GM12875 (cell line): ENCODE measurements at regions not wholly inside any gene's neighbourhood (a gene's known extent, or its start where the extent isn't known, plus 50 kb on each side); places are given as distances from the start of the nearest gene placed in this dataset.

ENCODE experiments used
- H3K4me3 ChIP-seq: one replicate; pipeline ENCODE4 v1.5.1; 2011; ENCODE audit warnings: low read depth, low read length, control low read depth
- TF ChIP-seq, protein P1 (sequence below): IDR thresholded peaks from 2 replicates; pipeline ENCODE4 v1.5.1; 2011; ENCODE audit warnings: low read depth, mild to moderate bottlenecking, control low read depth, inconsistent platforms, low read length, moderate library complexity, borderline replicate concordance; ENCODE audit not compliant: insufficient read depth

DNA sequence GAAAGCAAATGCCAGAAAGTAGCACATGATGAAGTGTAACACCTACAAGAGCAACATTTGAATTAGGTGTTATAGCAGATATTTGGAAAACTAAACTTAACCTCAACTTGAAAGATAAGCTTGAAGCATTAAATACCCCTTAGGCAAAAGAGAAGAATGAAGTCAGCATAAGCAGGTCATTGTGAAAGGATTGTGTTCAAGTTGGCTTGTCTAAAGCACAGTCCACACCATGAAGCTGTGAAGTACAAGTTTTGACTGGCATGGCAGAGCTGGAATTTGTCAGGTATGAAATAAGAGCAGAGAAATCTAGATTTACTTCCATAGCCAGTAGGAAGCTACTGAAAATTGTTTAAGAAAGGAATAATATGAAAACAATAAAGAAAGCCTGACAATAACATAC is 480.3 kb upstream of the POT1 start:
- no peak overlapping the region for H3K4me3 ChIP-seq
- TF ChIP-seq, protein P1, sequence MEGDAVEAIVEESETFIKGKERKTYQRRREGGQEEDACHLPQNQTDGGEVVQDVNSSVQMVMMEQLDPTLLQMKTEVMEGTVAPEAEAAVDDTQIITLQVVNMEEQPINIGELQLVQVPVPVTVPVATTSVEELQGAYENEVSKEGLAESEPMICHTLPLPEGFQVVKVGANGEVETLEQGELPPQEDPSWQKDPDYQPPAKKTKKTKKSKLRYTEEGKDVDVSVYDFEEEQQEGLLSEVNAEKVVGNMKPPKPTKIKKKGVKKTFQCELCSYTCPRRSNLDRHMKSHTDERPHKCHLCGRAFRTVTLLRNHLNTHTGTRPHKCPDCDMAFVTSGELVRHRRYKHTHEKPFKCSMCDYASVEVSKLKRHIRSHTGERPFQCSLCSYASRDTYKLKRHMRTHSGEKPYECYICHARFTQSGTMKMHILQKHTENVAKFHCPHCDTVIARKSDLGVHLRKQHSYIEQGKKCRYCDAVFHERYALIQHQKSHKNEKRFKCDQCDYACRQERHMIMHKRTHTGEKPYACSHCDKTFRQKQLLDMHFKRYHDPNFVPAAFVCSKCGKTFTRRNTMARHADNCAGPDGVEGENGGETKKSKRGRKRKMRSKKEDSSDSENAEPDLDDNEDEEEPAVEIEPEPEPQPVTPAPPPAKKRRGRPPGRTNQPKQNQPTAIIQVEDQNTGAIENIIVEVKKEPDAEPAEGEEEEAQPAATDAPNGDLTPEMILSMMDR, result no peak

DNA sequence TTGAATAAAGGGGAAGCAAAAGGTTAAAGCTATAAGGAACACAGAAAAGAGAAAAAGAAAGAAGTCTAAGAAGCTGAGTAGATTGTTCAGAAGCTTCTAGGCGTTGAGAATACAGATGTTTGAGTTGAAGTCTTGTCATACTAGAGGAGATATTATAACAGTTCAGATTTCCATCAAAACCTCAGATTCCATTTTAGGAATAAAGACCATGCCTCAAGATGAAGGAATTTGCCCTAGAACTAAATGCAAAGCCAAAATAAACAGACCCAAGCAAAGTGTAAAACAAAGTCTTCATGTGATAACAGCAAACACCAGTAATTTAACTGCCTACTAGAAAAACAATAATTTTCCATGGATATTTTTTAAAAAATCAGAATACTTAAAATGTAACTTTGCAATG is 476.5 kb upstream of the POT1 start:
- no peak overlapping the region for H3K4me3 ChIP-seq
- TF ChIP-seq, protein P1, result no peak

DNA sequence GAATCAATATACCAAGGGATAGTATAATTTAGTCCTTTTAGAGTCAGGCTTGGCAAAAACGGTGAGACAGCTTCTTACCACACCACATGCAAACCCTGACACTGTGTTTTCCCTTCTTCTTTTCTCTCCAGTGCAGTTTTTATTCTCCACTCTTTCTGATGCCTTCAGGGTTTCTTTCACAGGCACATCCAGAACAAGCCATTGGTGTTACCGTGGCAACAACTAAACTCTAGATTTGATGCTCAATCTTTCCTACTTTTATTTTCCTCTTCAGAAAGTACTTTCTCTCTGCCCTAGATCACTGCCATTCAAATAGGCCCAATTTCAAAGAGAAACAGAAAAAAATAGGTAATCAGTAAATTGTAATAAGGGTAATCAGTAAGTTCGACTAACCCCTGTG is 469.8 kb upstream of the POT1 start:
- no peak overlapping the region for H3K4me3 ChIP-seq
- TF ChIP-seq, protein P1, result no peak

DNA sequence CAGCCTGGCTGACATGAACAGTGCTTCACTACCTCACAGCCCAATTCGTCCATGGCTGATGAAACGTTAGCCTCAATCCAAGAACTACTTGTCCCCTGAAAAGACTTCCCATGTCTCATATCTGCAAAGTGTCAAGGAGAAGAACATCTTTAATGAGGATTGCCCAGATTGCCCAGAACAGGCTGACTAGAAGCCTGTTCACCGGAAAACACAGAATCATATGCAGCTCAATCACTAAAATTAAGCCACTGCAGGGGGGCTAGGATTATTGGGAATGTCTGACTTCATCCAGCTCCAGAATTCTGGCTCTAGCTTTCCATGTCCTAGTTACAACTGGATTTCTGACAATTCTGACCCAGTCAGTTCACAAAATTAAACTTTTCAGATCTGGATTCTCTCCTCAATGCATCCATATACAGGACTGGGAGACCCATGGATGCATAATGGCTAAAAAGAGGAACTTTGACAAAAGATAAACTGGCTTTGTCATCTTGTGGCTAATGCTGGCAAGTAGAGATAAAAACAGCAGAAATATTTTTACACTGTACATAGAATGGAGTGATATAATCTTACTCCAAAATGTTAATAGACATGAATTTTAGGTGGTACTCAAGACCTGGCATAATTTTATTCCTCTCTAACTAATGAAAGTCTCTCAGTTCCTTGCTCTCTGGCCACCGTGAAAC is 467.0 kb upstream of the POT1 start:
- TF ChIP-seq, protein P1, result no peak
- no peak overlapping the region for H3K4me3 ChIP-seq

DNA sequence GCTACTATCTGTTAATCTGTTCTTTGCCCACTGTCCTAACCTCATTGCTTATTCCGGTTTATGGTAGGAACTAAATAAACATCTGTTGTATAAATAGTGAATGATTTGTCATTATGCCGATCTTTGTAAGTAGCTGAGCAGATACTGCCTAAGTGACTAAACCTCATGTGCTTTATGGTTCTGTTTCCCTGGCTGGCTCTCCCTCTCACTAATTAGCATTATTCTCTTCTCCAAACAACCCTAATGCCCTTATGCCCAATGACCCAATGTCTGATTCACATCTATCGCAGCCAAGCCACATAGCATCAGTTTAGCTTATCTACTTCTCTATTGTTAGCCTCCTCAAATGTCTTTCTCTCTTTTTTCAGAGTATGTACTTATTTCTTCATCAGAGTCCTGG is 462.3 kb upstream of the POT1 start:
- H3K4me3 ChIP-seq, result no peak overlapping the region
- TF ChIP-seq, protein P1, result no peak

DNA sequence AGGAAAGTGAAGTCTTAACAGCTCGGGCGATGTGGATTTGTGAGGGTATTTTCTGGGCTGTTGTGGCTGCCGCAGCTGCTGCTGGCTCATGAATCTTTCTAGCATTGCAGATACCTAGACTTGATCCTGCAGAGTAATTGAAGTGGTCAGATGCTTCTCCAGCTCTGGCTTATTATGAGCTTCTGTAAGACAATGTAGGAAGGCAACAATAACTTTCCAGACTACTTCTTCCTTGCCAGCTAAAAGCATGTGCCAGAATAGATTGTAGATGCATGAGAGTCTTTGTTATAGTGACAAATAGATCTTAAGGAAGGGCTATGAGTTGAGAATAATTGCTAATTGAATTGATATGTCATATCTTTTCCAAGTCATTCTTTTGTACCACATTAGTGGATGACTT is 461.4 kb upstream of the POT1 start:
- H3K4me3 ChIP-seq, result no peak overlapping the region
- TF ChIP-seq, protein P1, result no peak

DNA sequence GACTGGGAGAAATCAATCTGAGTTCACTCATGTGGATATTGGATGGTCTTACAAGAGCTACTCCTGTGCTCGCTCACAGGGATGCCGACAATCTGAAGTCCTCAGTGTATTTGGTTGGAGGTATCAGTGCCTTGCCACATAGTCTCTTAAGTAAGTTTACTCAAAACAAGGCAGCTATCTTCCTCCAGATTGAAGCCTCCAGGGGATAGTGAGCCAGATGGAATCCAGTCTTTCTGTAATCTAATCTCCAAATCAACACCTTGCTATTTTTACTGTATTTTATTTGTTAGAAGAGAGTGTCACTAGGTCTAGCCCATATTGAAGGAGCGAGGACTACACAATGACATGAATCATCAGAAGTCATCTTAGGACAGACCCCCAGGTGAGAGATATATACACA is 456.6 kb upstream of the POT1 start:
- no peak overlapping the region for H3K4me3 ChIP-seq
- TF ChIP-seq, protein P1, result no peak
